Hypothalamus (tissue), 51 donors: ENCODE measurements at regions not wholly inside any gene's neighbourhood (a gene's known extent, or its start where the extent isn't known, plus 50 kb on each side); places are given as distances from the start of the nearest gene placed in this dataset.
A peak's percentile ranks its signal among the peaks of the same experiment; 100 is the strongest.

Source experiments
- DNase-seq, 51 donors: peaks; one replicate each; lab custom pipeline; 2025; lab: John Stamatoyannopoulos, UW

GRCh38 chr7:67725423-67725822 lies 728.8 kb downstream of the TYW1 start:
- DNase-seq: no peak

GRCh38 chr7:67729771-67730170 lies 733.1 kb downstream of the TYW1 start:
- DNase-seq: no peak

GRCh38 chr7:67731704-67732103 lies 735.1 kb downstream of the TYW1 start:
- no peak for DNase-seq

GRCh38 chr7:67732898-67733297 lies 736.3 kb downstream of the TYW1 start:
- DNase-seq: no peak

GRCh38 chr7:67738145-67738544 lies 741.5 kb downstream of the TYW1 start:
- DNase-seq: no peak

- DNase-seq: no peak
These were observed 742.3 kb downstream of the TYW1 start for GRCh38 chr7:67738958-67739357.

GRCh38 chr7:67743501-67743900 lies 746.9 kb downstream of the TYW1 start:
- no peak for DNase-seq

- DNase-seq: no peak
These were observed 755.6 kb downstream of the TYW1 start for GRCh38 chr7:67752227-67752626.

GRCh38 chr7:67753891-67754290 lies 757.3 kb downstream of the TYW1 start:
- DNase-seq: no peak

- DNase-seq: no peak
These were observed 758.0 kb downstream of the TYW1 start for GRCh38 chr7:67754651-67755050.

GRCh38 chr7:67758551-67758950 lies 761.9 kb downstream of the TYW1 start:
- no peak for DNase-seq

- DNase-seq: no peak
These were observed 764.3 kb downstream of the TYW1 start for GRCh38 chr7:67760971-67761370.

- no peak for DNase-seq
These were observed 765.9 kb downstream of the TYW1 start for GRCh38 chr7:67762516-67762915.

GRCh38 chr7:67764289-67764688 lies 767.7 kb downstream of the TYW1 start:
- no peak for DNase-seq

- DNase-seq: no peak
These were observed 769.0 kb downstream of the TYW1 start for GRCh38 chr7:67765481-67766175.

GRCh38 chr7:67766906-67767410 lies 770.3 kb downstream of the TYW1 start:
- no peak for DNase-seq

- DNase-seq: peak in 10 of 51 donors; percentile 1 to 15 (median 7)
These were observed 775.4 kb downstream of the TYW1 start for GRCh38 chr7:67771846-67772605.

- no peak for DNase-seq
These were observed 776.4 kb downstream of the TYW1 start for GRCh38 chr7:67773081-67773480.

GRCh38 chr7:67777119-67777518 lies 780.5 kb downstream of the TYW1 start:
- DNase-seq: no peak

- DNase-seq: no peak
These were observed 785.2 kb downstream of the TYW1 start for GRCh38 chr7:67781841-67782240.

GRCh38 chr7:67786021-67786420 lies 789.4 kb downstream of the TYW1 start:
- no peak for DNase-seq

GRCh38 chr7:67788669-67789068 lies 792.0 kb downstream of the TYW1 start:
- peak in 5 of 51 donors; percentile 4 to 8 (median 6) for DNase-seq
